ENCODE measurements at regions not wholly inside any gene's neighbourhood (a gene's known extent, or its start where the extent isn't known, plus 50 kb on each side); places are given as distances from the start of the nearest gene placed in this dataset.

DNA sequence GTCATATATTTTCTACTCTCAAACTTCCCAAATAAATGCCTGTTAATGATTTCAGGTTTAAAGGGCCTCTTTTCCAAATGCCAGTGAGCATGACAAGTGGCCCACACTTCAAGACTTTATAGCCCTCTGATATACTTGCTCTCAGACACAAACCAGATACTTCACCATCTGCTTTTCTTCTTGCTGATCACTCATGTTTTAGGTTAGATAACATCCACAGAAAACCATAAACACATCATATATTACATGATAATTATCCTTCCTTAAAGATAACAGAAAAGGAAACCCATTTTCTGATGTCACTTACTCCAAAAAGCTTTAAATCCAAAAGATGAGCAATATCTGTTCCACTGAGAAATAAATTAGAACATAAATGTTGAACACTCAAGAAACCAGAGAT is 723.5 kb downstream of the LTN1 start:
- no peak for DNase-seq (ENCODE audit: low read depth in 4 of 4, low spot score in 3 of 4)

- no peak for DNase-seq (ENCODE audit: low read depth in 4 of 4, low spot score in 3 of 4)
Observed at GRCh38 chr21:28268685-28269084, 724.0 kb downstream of the LTN1 start.

DNA sequence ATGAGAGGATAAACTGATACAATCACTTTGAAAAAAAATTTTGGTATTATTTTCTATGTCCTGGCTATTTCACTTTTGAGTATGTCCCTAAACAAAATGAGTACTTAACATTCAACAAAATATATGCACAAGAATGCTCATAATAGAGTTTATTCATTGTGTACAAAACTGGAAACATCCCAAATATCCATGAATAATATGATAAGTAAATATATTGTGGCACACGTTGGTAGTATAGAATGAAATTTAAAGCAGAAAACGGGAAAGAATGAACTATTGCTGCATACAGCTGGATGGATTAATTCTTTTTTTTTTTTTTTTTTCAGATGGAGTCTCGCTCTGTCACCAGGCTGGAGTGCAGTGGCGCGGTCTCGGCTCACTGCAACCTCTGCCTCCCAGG is 725.2 kb downstream of the LTN1 start:
- DNase-seq (ENCODE audit: low read depth in 4 of 4, low spot score in 3 of 4): no peak

GRCh38 chr21:28266061-28266460 is 726.6 kb downstream of the LTN1 start:
- DNase-seq (ENCODE audit: low read depth in 4 of 4, low spot score in 3 of 4): no peak

GRCh38 chr21:28263974-28264373 is 728.7 kb downstream of the LTN1 start:
- DNase-seq (ENCODE audit: low read depth in 4 of 4, low spot score in 3 of 4): no peak

DNA sequence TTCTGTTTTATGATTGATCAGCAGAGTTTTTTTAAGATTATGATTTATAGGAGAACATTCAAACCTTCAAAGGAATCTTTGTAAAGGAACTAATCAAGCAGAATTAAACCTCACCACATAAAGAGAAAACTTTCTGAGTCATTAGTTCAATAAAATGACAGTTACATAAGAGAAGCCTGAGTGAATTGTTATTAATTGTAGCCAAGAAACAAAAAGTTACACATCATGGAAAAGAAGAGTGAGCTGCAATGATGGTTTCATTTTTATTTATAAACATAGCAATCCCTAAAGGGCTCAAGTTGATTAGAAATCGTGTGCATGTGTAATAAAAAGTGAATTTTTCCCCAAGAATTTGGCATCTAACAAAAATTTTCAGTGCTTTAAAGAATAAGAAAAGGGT is 731.4 kb downstream of the LTN1 start:
- no peak for DNase-seq (ENCODE audit: low read depth in 4 of 4, low spot score in 3 of 4)

GRCh38 chr21:28257276-28257675 is 735.4 kb downstream of the LTN1 start:
- no peak for DNase-seq (ENCODE audit: low read depth in 4 of 4, low spot score in 3 of 4)

DNA sequence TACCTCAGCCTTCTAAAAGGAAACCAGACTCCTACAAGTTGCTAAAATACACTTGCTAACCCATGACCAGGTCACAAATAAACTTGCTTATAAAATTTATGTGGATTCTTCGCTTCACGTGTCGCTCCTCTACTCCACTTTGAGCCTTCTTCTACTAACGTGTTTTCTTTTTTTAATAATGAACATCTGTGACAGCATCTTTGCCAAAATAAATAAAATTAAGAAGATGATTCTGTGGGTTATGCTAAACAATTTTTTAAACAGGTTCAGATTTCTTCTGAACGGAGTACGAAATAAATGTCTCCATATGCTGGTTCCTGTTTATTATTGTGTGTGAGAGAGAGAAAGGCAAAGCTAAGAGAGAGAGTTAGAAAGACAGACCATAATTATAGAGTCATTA is 735.8 kb downstream of the LTN1 start:
- no peak for DNase-seq (ENCODE audit: low read depth in 4 of 4, low spot score in 3 of 4)

DNA sequence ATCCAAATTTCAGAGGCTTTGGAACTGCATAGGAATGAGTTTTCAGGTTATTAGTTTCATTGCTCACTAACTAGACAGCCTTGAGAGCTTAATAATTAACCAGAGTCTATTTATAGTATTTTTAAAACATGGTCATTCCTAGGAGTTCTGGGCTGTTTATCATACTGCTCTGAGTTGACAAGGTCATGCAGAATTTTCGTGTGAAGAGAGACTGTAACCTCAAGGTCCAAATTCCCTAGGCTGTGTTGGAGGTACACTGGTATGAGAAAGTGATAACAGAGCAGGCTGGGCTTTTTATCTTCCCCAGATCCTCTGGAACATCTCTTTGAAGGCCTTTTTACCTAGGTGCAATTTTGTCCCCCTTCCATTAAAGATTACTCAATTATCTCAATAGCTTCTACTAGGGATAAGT is 736.3 kb downstream of the LTN1 start:
- DNase-seq (ENCODE audit: low read depth in 4 of 4, low spot score in 3 of 4): peak in 2 of 4 donors; percentile 45 to 59

- no peak for DNase-seq (ENCODE audit: low read depth in 4 of 4, low spot score in 3 of 4)
Observed at GRCh38 chr21:28253961-28254360, 738.7 kb downstream of the LTN1 start.

DNA sequence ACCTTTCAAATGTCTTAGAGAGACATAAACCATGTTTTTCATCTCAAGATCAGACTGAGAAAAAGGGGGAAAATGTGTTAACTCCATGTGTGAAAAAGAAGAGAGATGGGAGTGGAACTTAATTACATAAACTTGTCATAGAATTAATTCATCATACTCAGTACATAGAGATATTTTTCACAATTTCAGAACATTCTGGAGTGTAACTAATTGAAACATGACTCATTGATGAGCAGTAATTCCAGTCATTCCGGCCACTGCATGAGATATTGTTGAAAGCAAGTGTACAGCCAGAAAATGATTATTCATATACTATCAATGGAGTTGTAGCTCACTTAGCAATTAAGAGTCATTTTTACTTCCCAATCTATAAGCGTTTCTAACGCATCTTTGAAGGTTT is 739.3 kb downstream of the LTN1 start:
- no peak for DNase-seq (ENCODE audit: low read depth in 4 of 4, low spot score in 3 of 4)

GRCh38 chr21:28252928-28253327 is 739.7 kb downstream of the LTN1 start:
- no peak for DNase-seq (ENCODE audit: low read depth in 4 of 4, low spot score in 3 of 4)

DNA sequence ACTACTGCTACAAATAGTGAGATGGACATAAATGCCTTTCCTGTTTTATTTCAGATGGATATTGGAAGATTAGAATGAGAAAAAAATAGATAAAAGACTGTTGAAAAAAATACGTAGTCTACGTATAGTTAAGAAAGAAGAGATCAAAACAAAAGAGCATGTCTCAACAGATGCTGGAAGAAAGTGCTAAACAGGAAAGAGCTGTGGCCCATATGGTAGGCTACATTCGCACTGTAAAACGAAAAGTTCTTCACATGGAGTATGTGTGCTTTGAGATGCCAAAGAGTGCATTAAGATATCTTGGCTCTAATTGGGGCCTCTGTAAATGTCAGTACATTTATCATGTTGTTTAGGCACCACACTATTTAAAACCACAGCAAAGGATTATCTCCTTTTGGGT is 741.7 kb downstream of the LTN1 start:
- DNase-seq (ENCODE audit: low read depth in 4 of 4, low spot score in 3 of 4): no peak

GRCh38 chr21:28247454-28248020 is 745.1 kb downstream of the LTN1 start:
- DNase-seq (ENCODE audit: low read depth in 4 of 4, low spot score in 3 of 4): peak in 3 of 4 donors; percentile 44 to 64 (median 59)

DNA sequence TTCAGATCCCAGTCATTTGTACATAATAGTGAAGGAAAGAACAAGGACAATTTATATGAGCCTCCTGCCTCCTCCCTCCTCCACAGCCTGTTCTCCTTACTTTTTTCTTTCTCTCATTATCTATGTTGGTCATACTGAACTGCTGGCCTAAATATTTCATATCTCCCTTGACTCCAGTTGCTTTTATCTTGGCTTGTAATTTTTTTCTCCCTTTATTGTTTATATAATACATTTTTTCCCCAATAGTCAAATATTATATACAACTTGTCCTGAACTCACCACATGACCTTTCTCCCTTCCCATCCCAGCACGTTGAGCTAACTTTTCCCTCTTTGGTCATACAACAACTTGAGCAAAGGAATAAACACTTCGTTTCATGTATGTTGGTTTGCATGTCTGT is 752.1 kb downstream of the LTN1 start:
- no peak for DNase-seq (ENCODE audit: low read depth in 4 of 4, low spot score in 3 of 4)

DNA sequence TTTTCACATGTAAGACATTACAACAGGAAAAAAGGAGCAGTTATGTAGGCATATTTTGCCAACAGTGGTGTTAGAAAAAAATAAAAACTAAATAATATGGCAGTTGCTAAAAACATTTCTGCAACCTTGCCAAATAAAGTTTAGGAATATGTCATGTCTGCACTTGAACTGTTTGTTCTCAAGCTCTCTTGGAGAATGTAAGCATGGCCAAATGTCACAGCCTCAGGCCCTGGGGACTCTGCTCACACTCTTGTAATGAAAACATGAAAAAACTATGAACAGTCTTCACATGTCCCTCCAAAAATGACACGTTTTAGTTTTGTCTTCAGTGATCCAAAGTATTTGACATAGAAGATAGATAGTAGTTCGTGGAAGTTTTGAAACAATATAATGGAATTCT is 753.3 kb downstream of the LTN1 start:
- DNase-seq (ENCODE audit: low read depth in 4 of 4, low spot score in 3 of 4): no peak

GRCh38 chr21:28237661-28238060 is 755.0 kb downstream of the LTN1 start:
- no peak for DNase-seq (ENCODE audit: low read depth in 4 of 4, low spot score in 3 of 4)

DNA sequence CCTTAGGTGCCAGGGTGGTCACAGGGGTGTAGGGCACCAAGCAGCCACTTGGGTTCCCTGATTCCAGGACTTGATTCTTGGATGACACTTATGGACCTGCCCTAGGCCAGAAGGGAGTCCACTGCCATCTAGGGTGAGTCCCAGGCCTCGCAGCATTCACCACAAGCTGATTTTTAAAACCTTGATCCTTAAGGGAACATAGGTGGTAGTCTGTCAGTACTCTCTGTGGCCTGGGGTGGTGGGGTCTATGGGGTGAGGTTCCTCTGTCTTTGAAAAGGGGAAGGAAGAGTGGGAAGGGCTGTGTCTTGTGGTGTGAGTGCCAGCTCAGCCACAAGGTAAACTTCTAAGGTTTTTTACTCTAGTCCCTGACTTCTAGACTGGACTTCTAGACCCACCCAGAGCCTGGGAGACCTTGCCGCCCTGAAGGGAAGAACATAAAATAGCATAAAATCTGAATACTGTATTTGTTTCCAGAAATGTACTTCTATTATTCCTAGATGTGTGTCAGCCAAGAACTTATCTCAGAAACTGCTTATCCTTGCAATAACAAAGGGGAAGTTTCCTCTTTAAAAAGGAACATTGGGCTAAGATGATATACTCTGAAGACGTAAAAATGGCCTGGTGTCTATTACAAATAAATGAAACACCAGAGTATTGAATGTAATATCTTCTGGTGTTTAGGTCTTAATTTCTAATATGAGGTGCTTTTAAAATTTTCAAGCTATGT is 757.3 kb downstream of the LTN1 start:
- DNase-seq (ENCODE audit: low read depth in 4 of 4, low spot score in 3 of 4): no peak

DNA sequence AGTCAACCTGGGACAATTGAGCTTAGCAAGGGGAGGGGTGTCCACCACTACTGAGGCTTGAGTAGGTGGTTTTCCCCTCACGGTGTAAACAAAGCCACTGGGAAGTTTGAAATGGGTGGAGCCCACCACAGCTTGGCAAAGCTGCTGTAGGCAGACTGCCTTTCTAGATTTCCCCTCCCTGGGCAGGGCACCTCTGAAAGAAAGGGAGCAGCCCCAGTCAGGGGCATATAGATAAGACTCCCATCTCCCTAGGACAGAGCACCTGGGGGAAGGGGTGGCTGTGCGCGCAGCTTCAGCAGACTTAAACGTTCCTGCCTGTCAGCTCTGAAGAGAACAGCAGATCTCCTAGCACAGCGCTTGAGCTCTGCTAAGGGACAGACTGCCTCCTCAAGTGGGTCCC is 758.4 kb downstream of the LTN1 start:
- DNase-seq (ENCODE audit: low read depth in 4 of 4, low spot score in 3 of 4): no peak

DNA sequence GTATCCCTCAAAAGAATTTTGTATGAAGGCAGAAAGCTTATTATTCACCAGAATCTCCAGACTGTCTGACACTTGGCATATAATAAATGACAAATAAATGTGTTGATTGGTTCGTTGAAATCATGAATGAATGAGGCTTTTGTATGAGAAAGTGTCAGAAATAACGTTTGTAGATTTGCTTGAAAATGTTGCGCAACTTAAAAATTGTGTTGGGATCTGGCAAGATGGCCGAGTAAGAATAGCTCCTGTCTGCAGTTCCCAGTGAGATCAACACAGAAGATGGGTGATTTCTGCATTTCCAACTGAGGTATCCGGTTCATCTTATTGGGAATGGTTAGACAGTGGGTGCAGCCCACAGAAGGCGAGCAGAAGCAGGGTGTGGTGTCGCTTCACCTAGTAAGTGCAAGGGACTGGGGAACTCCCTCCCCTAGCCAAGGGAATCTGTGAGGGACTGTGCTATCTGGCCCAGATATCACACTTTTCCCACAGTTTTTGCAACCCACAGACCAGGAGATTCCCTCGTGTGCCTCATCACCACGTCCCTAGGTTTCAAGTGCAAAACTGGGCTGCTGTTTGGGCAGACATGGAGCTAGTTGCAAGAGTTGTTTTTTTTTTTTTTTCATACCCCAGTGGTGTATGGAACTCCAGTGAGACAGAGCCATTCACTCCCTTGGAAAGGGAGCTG is 759.0 kb downstream of the LTN1 start:
- no peak for DNase-seq (ENCODE audit: low read depth in 4 of 4, low spot score in 3 of 4)

DNA sequence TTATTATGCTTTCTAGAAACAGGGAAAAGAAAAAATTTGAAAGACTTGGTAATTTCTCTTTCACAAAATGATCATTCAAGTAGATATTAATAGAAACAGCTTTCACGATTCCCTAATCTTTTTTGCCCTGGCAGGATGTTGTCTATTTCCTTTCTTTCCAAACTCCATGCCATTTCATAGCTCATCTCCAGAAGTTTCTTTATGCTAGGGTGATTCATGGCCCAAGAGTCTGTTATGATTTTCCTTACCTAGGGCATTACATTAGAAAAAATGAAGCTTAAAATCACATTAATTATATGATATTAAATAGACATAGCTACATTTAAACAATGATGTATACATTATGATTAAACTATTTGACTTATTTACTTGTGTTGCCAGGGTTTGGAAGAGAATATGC is 762.1 kb downstream of the LTN1 start:
- no peak for DNase-seq (ENCODE audit: low read depth in 4 of 4, low spot score in 3 of 4)

GRCh38 chr21:28229814-28230213 is 762.9 kb downstream of the LTN1 start:
- no peak for DNase-seq (ENCODE audit: low read depth in 4 of 4, low spot score in 3 of 4)
